ENCODE measurements at regions not wholly inside any gene's neighbourhood (a gene's known extent, or its start where the extent isn't known, plus 50 kb on each side); places are given as distances from the start of the nearest gene placed in this dataset.

GRCh38 chr1:4416189-4416588 lies 238.2 kb upstream of the AJAP1 start:
- no peak for TF ChIP-seq CTCF (IDR thresholded peaks at IDR 0.05; ENCODE audit: borderline replicate concordance, extremely low read depth, low read length, poor library complexity, severe bottlenecking)
- TF ChIP-seq EZH2 (IDR thresholded peaks at IDR 0.05; ENCODE audit: borderline replicate concordance, low read depth, low read length, severe bottlenecking): no peak
- Histone ChIP-seq H3K79me2 (ENCODE audit: insufficient read depth, low read length) (no peaks in the 10 kb centered on the region), H3K27ac (ENCODE audit: low read length) (no peak overlapping the region), H4K20me1 (ENCODE audit: insufficient read depth, low read length) (no peaks in the 10 kb centered on the region), H3K4me2 (ENCODE audit: insufficient read depth, low read length) (no peak overlapping the region), H3K36me3 (ENCODE audit: insufficient read depth, low read length) (no peaks in the 10 kb centered on the region), H3K9me3 (ENCODE audit: insufficient read depth, low read length, severe bottlenecking) (peaks cover 23% of the 10 kb centered on the region), H3K4me3 (ENCODE audit: low read depth in 1 of 2, low read length in 2 of 2) (no peak overlapping the region), H3K9ac (ENCODE audit: low read depth, low read length) (no peak overlapping the region), H3K27me3 (ENCODE audit: insufficient read depth, low read length, poor library complexity) (no peaks in the 10 kb centered on the region), H2AFZ (ENCODE audit: low read depth, low read length) (no peak overlapping the region), H3K4me1 (ENCODE audit: insufficient read depth, low read length) (no peaks in the 10 kb centered on the region)
- DNase-seq (no peak), ATAC-seq (ENCODE audit: insufficient read depth, low read depth) (no peak)

GRCh38 chr1:4418021-4418420 lies 236.4 kb upstream of the AJAP1 start:
- no peaks in the 10 kb centered on the region for H3K36me3 ChIP-seq (ENCODE audit: insufficient read depth, low read length)
- ATAC-seq (ENCODE audit: insufficient read depth, low read depth): no peak

GRCh38 chr1:4421986-4422385 lies 232.4 kb upstream of the AJAP1 start:
- H3K9ac ChIP-seq (ENCODE audit: low read depth, low read length): no peak overlapping the region
- H3K4me2 ChIP-seq (ENCODE audit: insufficient read depth, low read length): no peak overlapping the region
- H3K27ac ChIP-seq (ENCODE audit: low read length): no peak overlapping the region
- no peaks in the 10 kb centered on the region for H3K27me3 ChIP-seq (ENCODE audit: insufficient read depth, low read length, poor library complexity)
- H3K4me3 ChIP-seq (ENCODE audit: low read depth in 1 of 2, low read length in 2 of 2): no peak overlapping the region
- no peaks in the 10 kb centered on the region for H3K4me1 ChIP-seq (ENCODE audit: insufficient read depth, low read length)
- DNase-seq (no peak), ATAC-seq (ENCODE audit: insufficient read depth, low read depth) (no peak)
- no peaks in the 10 kb centered on the region for H3K36me3 ChIP-seq (ENCODE audit: insufficient read depth, low read length)
- H3K9me3 ChIP-seq (ENCODE audit: insufficient read depth, low read length, severe bottlenecking): peaks cover 21% of the 10 kb centered on the region
- no peaks in the 10 kb centered on the region for H3K79me2 ChIP-seq (ENCODE audit: insufficient read depth, low read length)
- TF ChIP-seq CTCF (IDR thresholded peaks at IDR 0.05; ENCODE audit: borderline replicate concordance, extremely low read depth, low read length, poor library complexity, severe bottlenecking) (no peak), EZH2 (IDR thresholded peaks at IDR 0.05; ENCODE audit: borderline replicate concordance, low read depth, low read length, severe bottlenecking) (no peak)
- H2AFZ ChIP-seq (ENCODE audit: low read depth, low read length): no peak overlapping the region
- H4K20me1 ChIP-seq (ENCODE audit: insufficient read depth, low read length): no peaks in the 10 kb centered on the region

More at GRCh38 chr1:4418021-4418420, 236.4 kb upstream of the AJAP1 start:
- Histone ChIP-seq H3K4me2 (ENCODE audit: insufficient read depth, low read length) (no peak overlapping the region), H3K27ac (ENCODE audit: low read length) (no peak overlapping the region), H3K9ac (ENCODE audit: low read depth, low read length) (no peak overlapping the region), H3K4me3 (ENCODE audit: low read depth in 1 of 2, low read length in 2 of 2) (no peak overlapping the region), H3K27me3 (ENCODE audit: insufficient read depth, low read length, poor library complexity) (no peaks in the 10 kb centered on the region), H3K79me2 (ENCODE audit: insufficient read depth, low read length) (no peaks in the 10 kb centered on the region), H3K4me1 (ENCODE audit: insufficient read depth, low read length) (no peaks in the 10 kb centered on the region), H3K9me3 (ENCODE audit: insufficient read depth, low read length, severe bottlenecking) (peaks cover 25% of the 10 kb centered on the region), H2AFZ (ENCODE audit: low read depth, low read length) (no peak overlapping the region), H4K20me1 (ENCODE audit: insufficient read depth, low read length) (no peaks in the 10 kb centered on the region)
- no peak for DNase-seq
- TF ChIP-seq EZH2 (IDR thresholded peaks at IDR 0.05; ENCODE audit: borderline replicate concordance, low read depth, low read length, severe bottlenecking): no peak
- no peak for TF ChIP-seq CTCF (IDR thresholded peaks at IDR 0.05; ENCODE audit: borderline replicate concordance, extremely low read depth, low read length, poor library complexity, severe bottlenecking)

All from DND-41 (cell line).